GM18873 (cell line): ENCODE measurements at regions not wholly inside any gene's neighbourhood (a gene's known extent, or its start where the extent isn't known, plus 50 kb on each side); places are given as distances from the start of the nearest gene placed in this dataset.
A peak's percentile ranks its signal among the peaks of the same experiment; 100 is the strongest.
"Not testable (repeated sequence)": the region's sequence is repeated elsewhere in the genome, so short reads cannot be mapped to it uniquely, and the experiment has no call there.

Experiments used
- ATAC-seq: cut with Tn5 transposase; IDR thresholded peaks from one replicate; pipeline ENCODE4 v1.9.1; 2021; ENCODE audit warnings: mild to moderate bottlenecking, moderate library complexity, moderate number of reproducible peaks; ENCODE audit not compliant: unreplicated experiment, low FRiP score

DNA sequence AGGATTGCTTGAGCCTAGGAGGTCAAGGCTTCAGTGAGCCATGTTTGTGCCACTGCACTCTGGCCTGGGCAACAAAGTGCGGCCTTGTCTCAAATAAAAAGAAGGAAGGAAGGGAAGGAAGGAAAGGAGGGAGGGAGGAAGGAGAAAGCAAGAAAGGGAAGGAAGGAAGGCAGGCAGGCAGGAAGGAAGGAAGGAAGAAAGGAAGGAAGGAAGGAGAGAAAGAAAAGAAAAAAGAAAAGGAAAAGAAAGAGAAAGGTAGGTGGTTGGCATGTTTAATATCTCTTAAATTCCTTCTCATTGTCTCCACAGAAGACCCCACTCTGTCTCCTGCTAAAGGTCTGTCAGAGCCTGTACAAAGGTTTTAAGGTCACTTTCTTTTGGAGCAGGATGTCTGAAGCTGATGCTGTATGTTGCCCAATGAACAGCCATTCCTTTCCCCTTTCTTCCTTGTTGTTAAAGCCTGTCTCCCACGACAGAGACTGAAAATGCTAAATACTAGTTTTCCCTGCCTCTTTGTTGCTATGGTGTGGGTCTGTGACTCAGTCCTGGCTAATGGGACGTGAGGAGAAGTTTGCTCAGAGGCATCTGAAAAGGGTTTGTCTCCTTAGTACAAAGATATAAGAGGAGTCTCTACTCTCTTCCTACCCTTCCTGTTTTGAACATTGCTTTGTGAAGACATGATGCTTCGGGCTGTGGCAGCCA, 213.3 kb downstream of the PCSK1 start:
- ATAC-seq = peak; percentile 11

DNA sequence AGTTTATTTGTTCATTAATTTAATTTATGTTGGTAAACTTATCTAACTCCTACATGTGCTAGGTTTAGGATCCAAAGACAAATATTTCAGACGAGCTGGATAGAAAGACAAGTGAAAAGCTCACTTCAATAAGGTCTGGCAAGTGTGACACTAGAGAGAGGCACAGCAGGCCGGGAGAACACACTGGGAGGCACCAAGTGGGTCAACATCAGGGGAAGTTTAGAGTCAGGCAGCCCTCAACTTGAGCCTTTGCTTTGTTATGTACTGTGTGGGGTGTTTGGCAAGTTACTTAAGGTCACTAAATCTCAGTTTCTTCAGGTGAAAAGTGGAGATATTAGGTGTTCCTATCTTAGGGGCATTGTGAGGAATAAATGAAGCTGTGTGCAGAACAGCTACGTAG, 214.4 kb downstream of the PCSK1 start:
- ATAC-seq = no peak

DNA sequence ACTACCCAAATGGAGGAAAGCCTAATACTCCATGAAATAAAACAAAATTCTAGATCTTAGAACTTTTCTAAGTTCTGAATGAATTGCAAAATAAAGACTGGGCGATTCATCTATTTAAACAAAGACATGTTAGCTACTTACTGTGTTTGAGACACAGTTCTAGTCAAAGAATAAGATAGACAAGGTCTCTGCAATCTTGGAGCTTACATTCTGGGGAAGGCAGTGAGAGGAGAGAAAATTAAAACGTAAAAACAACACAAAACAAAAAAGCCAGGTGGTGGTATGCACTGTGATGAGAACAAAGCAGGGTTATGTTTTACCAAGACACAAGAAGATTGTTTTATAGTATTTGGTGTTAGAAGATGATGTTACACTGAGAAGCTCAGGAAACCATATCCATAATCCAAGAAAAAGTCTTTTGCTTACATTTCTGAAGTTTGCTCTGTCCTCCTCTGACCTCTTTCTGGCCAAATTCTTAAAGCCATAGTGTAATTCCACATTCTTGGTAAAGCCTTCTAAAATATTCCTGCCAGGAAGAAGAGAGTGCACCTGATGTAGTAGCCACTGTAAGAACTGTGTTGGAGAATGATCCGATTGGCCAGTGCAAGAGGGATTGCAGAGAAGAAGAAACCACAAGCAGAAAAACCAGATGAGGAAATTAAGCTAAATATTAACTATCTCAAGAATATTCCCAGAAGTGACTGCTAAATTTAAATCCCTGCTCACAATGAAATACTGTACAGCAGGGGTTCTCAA, 218.4 kb downstream of the PCSK1 start:
- ATAC-seq = no peak

DNA sequence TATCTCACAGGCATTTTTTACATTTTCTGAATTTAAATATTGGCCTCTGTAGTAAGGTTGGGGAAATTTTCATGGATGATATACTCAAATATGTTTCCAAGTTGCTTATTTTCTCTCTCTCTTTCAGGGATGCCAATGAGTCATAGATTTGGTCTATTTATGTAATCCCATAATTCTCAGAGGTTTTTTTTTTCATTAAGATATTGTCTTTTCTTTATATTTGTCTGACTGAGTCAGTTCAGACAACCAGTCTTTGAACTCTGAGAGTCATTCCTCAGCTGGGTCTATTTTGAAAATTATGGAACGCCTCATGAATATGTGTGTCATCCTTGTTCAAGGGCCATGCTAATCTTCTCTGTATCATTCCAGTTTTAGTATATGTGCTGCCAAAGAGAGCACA, 223.2 kb downstream of the PCSK1 start:
- no peak for ATAC-seq

DNA sequence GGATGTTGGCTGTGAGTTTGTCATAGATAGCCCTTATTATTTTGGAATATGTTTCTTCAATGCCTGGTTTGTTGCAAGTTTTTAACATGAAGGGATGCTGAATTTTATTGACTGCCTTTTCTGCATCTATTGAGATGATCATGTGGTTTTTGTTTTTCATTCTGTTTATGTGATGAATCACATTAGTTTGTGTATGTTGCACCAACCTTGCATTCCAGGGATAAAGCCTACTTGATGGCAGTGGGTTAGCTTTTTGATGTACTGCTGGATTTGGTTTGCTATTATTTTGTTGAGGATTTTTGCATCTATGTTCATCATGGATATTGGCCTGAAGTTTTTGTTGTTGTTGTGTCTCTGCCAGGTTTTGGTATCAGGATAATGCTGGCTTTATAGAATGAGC, 225.6 kb downstream of the PCSK1 start:
- ATAC-seq = no peak

DNA sequence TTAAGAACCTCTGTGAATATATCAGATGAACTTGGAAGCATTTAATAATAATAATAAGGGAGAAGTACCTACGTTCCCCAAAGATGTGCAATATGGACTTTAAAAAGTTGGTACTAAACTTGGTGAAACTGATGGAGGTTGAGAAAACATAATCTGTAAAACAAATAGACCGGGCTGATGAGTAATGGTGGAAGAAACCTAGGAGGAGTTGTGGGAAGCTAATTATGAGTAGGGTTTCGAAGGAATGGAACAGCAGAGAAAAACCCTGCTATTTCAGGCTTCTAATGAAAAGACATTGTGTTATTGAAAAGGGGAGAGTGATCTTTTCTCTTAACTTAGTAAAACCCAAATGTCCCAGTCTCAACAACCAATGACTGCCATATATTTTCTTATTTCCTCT, 229.3 kb downstream of the PCSK1 start:
- ATAC-seq = no peak

DNA sequence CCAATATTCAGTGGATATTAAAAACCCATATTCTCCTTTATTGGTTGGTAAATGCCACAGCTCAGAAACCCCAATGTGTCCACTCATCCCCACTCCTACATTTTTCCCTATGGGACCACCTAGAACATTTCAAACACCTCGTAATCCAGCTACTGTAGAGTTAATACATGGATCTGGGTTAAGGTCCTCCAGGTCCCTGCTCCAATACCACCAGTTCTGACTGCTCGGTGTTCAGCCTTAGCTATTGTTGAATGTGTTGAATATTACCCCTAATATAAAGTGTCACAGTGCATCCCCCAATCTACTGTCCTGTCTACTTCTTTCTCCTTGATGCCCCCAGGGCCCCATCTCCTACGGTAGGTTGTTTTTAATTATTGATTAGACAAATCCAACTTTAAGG, 231.5 kb downstream of the PCSK1 start:
- no peak for ATAC-seq

DNA sequence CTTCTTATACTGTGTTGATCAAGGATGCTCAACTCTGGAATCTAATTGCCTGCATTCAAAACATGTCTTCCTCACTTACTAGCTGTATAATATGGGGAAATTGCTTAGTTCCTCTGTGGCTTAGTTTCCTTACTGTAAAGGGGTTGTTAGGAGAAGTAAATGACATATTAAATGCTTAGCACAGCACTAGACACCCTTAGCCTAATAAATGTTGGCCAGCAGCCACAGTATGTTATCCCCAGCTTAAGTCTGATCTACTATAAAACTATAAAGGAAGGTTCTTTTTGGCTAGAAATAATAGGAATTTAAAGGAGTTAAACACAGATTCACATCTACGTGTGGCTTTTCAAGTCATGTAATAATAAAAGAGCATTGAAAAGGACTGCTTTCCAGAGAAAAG, 232.4 kb downstream of the PCSK1 start:
- no peak for ATAC-seq

DNA sequence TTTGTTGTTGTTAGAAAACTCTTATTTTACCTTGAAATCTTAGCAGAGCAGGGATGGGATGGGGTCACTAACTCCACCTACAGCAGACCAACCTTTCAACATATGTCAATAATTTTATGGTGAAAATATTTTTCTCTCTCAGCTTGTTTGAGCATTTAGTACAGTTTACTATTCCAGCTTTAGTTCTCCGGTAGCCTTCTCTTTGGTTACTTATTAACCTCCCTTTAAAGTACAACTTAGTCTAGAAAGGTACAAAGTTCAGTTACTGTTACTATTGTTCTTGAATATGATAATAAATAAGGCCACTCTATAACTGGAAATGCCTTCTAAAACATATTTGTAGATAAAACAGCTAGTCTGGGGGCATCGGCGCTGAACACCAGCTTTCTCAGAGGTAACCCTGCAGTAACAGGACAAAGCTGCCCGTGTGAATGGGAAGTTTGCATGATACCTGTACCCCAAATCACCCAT, 233.3 kb downstream of the PCSK1 start:
- no peak for ATAC-seq

DNA sequence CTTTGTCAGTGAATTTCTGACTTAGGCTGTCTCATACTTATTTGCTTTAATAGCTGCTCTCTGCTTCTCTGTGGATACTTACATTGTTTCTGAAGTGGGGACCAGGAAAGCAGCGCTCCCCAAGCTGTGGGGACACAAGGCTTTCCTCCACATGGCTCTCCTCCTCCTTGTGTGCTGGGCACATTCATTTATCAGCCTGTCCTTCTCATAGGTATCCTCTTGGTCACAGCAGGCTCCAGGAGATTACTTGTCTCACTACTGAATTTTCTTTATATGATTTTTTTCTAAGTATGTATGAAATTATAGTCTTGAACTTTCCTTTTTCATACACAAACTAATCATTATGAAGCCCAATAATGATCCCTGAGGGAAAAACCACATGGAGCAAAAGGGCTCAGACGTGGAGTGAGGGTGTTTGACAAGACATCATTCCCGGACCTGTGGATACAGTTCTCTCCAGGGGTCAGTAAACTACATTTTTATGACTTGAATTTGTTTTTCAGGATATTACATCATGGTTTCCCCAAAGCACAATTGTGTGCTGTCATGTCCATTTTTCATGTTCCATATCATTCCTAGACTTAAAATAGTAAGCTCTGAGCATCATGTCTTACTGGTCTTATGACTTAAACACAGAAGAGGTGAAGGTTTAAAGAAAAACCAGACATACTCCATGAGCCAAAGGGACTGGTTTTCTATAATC, 234.5 kb downstream of the PCSK1 start:
- ATAC-seq = no peak

DNA sequence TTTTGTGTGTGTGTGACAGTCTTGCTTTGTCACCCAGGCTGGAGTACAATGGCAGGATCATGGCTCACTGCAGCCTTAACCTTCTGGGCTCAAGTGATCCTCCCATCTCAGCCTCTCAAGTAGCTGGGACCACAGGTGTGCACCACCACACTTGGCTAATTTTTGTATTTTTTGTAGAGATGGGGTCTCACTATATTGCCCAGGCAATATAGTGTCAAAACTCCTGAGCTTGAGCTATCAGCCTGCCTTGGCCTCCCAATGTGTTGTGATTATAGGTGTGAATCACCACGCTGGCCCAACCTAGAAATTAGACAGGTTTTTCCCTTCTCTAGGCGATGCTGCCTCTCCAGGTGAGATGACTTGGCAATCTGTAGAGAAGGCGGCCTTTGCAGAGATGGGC, 235.3 kb downstream of the PCSK1 start:
- not testable (repeated sequence) for ATAC-seq

DNA sequence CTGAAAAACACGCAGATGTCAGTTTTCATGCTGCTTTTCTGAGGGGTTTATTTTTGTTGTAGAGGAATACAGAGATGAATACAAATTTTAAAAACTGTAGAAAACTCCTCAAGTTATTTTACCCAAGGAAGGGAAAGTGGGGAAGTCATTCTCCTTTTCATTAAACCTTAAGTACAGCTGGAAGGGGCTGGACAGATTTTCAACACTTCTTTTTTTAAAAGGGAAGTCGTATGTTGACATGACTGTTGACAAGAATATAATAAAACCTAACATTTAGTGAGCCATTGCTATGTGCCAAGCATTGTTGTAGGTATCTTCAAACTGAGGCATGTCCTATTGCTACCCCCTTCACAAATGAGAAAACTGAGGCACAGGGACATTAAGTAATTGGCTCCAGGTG, 235.7 kb upstream of the ELL2 start:
- ATAC-seq = no peak

DNA sequence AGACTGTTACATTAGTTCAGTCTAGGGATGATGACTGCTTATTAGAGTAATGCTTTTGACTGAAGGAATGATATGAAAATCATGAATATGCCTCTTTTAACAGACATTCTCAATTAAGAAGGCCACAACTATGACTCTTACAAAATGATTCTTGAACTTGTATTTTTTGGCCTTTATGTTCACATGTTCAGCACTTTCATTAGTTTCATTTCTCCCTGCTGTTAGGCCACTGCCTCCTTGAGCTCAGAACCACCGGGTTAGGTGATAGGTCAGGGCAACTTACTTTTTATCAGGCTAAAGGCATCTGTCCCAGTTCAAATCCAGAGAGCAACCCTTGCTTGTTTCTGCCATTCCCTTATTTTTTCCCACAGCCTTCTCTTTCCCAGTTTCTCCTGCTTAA, 235.2 kb upstream of the ELL2 start:
- ATAC-seq = no peak

DNA sequence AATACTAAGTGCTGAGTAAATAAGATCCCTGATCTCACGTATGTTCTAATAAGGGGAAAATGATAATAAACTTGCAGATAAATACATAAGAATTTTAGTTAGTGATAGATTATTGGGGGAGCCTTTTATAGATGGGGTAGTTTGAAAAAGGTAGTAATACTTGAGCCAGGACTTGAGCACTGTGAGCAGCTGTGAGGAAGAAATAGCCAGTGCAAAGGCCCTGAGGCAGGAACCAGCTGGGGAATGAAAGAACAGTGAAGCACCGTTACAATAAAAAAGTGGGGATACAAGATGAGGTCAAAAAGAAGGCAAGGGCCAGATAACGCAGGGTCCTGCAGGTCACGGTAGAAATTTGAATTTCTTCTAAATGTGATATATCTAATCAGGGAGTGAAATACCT, 234.8 kb upstream of the ELL2 start:
- ATAC-seq = no peak

DNA sequence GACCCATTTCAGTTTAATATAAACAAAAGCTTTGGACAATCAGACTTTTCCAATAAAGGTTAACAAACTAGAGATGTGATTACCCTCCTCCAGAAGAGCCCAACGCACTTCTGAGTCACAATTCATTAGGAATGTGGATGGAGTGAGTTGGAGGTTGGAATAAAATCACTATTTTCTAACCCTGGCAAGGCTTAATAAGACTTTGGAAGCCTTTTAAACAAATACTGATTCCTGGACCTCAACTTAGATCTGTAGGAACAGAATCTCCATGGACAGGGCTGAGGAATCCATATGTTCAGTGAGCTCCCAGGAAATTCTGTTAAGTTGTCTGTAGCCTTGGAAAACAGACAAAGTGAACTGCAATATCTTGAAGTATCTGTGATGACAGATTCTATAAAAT, 233.5 kb upstream of the ELL2 start:
- no peak for ATAC-seq

DNA sequence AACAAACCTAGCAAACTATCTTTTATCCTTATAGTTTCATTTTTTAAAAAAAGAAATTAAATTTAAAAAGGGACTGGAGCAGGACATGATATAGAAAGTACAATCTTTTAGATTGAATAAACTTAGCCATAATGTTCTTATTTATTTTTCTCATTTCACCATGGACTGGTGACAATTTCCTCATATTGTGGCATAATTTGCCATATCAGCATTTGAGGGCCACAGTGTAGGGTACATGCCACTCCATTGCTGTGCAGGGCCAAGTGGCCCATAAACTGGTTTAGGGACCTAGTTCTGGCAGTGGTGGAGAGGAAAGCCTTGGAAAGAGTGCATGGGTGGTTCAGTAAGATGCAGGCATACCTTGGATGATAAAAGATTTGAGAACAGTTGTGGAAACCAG, 232.9 kb upstream of the ELL2 start:
- ATAC-seq = no peak

DNA sequence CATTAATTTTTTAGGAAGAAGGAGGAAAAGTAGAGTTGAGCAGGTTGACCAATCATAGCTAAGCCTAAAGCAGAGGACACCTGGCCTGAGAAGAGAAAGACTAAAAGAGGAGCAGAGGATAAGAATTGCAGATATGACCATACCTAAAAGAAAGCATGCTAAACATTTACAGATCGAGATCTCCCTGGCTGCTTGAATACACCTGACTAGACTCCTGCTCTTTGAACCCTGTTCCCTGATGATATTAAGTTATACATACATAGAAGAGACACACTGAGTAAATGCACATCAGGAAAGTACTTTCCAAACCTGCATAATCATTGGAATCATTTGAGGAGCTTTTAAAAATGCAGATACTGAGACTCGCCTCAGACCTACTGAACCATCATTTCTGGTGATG, 232.3 kb upstream of the ELL2 start:
- no peak for ATAC-seq

DNA sequence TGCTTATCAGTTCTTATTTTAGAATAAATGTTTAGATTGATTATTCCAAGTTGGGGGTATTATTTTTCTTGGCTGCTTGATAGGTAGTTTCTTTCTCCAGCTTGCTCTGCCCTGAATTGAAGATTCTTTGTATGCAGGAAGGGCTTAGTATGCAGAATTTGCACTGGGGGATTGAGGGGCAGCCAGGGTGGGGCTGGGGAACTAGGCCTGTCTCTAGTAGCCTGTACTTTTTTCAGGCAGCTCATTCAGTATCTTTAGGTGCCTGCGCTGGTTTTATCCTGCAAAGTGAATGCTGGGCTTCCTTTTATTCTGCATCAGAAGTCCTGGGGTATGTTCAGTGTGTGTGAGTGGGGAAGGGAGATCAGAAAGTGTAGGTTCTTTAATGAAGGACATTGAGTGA, 228.3 kb upstream of the ELL2 start:
- no peak for ATAC-seq

DNA sequence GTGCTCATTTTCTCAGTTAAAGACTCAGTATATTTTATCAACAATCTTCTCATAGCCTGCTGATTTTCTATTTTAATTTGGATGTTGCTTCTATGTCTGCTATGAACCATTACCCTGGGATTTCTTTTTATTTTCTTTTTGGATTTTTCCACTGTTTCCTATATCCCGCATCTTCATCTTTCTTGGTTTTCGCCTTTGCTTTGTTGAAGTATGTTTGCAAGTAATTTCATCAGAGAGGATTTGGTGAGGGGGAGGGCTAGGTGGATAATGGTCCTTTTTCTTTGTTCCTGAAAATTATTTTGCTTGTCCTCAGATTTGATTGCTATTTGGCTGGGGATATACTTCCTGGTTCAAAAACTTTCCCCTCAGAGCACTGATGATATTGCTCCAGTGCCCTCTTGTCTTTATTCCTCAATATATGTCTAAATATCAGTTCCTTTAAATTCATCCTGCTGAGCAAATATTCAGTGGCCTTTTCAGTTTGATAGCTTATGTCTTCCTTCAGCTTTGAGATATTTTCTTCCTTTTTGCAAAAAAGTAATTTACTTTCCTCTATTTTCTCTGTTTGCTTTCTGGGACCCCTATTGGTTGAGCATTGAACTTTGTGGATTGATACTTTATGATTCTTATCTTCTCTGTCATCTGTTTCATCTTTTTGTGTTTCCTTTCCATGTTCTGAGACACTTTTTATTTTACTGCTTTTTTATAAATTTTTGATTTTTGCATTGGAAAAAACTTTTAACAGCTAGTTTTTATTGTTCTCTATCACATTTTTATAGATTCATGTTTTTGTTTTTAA, 227.6 kb upstream of the ELL2 start:
- ATAC-seq = no peak

DNA sequence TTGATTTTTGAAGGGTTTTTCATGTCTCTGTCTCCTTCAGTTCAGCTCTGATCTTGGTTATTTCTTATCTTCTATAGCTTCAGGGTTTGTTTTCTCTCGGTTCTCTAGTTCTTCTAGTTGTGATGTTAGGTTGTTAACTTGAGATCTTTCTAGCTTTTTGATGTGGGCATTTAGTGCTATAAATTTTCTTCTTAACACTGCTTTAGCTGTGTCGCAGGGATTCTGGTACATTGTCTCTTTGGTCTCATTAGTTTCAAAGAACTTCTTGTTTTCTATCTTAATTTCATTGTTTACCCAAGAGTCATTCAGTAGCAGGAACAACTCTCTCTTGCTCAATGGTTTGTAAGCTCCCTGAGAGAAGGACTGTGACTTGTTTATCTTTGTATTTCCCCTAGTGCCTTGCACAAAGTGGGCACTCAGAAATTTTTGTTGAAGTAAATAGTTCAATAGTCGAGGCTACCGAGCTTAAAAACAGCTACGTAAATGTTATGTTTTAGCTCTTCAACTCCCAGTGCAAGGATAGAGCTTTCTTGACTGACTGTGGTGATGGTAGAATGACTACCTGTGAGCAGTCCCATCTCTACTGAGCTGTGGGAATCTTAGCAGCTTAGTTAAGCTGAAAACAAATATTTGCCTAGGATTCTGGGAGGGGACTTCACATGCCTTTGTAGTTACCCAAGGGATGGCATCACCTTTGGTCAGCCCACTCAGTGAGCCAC, 225.8 kb upstream of the ELL2 start:
- ATAC-seq = no peak
